ENCODE measurements at regions not wholly inside any gene's neighbourhood (a gene's known extent, or its start where the extent isn't known, plus 50 kb on each side); places are given as distances from the start of the nearest gene placed in this dataset.

DNA sequence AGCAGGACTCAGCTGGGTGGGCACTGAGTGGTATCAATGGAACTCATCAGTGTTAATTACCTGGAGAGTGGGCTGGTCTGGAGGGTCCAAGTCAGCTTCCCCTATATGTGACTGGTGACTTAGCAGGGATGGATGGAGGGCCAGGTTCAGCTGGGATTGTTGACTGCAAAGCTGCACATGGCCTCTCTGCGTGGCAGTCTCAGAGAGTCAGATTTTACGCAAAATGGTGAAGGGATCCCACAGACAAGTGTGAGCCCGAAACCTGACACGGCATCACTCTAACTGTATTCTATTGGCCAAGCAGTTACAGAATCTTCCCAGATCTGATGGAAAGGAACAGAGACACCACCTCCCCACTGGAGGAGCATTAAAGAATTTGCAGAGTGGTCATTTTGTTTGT lies 716.0 kb upstream of the TBX3 start:
- no peak for TF ChIP-seq CTCF (IDR thresholded peaks at IDR 0.05 in 4 of 5, conservative IDR thresholded peaks at IDR 0.05 in 1 of 5)
- no peak for TF ChIP-seq POLR2A (IDR thresholded peaks at IDR 0.05)

Measured in gastrocnemius medialis (tissue), 4 donors.